H1 (cell line): ENCODE measurements at regions not wholly inside any gene's neighbourhood (a gene's known extent, or its start where the extent isn't known, plus 50 kb on each side); places are given as distances from the start of the nearest gene placed in this dataset.

Experiments
- CTCF ChIA-PET: fragments of 300-600 bp; sonication (Branson Sonifier 250); formaldehyde crosslinking; loops from one replicate; lab custom pipeline; 2021; ENCODE audit not compliant: partially characterized antibody; lab: Charles Lee
- POLR2A ChIA-PET: fragments of 300-600 bp; sonication (Branson Sonifier 250); formaldehyde crosslinking; loops from one replicate; lab custom pipeline; 2021; ENCODE audit warnings: inconsistent platforms; ENCODE audit not compliant: partially characterized antibody; lab: Charles Lee
- DNase-seq, 2 experiments: peaks; one replicate each; pipeline versions ENCODE4 v3.0.0 to v3.0.0-alpha.2; 2010 to 2022; ENCODE audit warnings: low spot score in 2 of 2, low read depth in 1 of 2, mixed read lengths in 1 of 2
- FAIRE-seq: peaks from 2 replicates; lab custom pipeline; 2011; peaks lifted over from hg19 to GRCh38; lab: Jason Lieb, UNC
- H2AFZ ChIP-seq: 2 replicates; pipeline ENCODE4 v1.8.1; 2012; ENCODE audit warnings: low read length, inconsistent platforms
- H2AK5ac ChIP-seq: 2 replicates; pipeline ENCODE4 v1.6.1; 2013; ENCODE audit warnings: low read depth, low read length
- H2BK120ac ChIP-seq: replicated peaks from 2 replicates; pipeline ENCODE3; 2013; ENCODE audit warnings: low read depth, low read length, inconsistent platforms
- H2BK12ac ChIP-seq: 2 replicates; pipeline ENCODE4 v1.6.1; 2013; ENCODE audit warnings: low read depth, low read length
- H2BK15ac ChIP-seq: 2 replicates; pipeline ENCODE4 v1.6.1; 2013; ENCODE audit warnings: low read length
- H2BK20ac ChIP-seq: 2 replicates; pipeline ENCODE4 v1.6.1; 2013; ENCODE audit warnings: low read length
- H2BK5ac ChIP-seq: 2 replicates; pipeline ENCODE4 v1.6.1; 2013; ENCODE audit warnings: low read depth, low read length
- H3K14ac ChIP-seq: 2 replicates; pipeline ENCODE4 v1.6.1; 2013; ENCODE audit warnings: inconsistent platforms; ENCODE audit not compliant: insufficient read length
- H3K18ac ChIP-seq: 2 replicates; pipeline ENCODE4 v1.6.1; 2013; ENCODE audit warnings: low read length; ENCODE audit errors: extremely low read depth
- H3K23ac ChIP-seq: 2 replicates; pipeline ENCODE4 v1.6.1; 2013; ENCODE audit warnings: inconsistent platforms; ENCODE audit not compliant: insufficient read length
- H3K23me2 ChIP-seq: 2 replicates; pipeline ENCODE4 v1.6.1; 2013; ENCODE audit warnings: low read depth, low read length
- H3K27ac ChIP-seq: 2 replicates; pipeline ENCODE4 v1.6.1; 2011; ENCODE audit warnings: low read depth, low read length, inconsistent platforms
- H3K27me3 ChIP-seq, 4 experiments: replicated peaks in 1 of 4; 1 replicate in 1 of 4; 2 replicates in 3 of 4; pipeline versions ENCODE4 v1.6.1 to v1.8.1; 2011 to 2013; ENCODE audit warnings: low read length in 3 of 4, mild to moderate bottlenecking in 3 of 4, inconsistent platforms in 2 of 4, mixed read lengths in 2 of 4, moderate library complexity in 1 of 4; ENCODE audit not compliant: control insufficient read depth in 3 of 4, insufficient read depth in 3 of 4; ENCODE audit errors: extremely low read depth in 1 of 4
- H3K36me3 ChIP-seq, 4 experiments: 2 replicates each; pipeline versions ENCODE4 v1.6.1 to v1.8.1; 2011 to 2013; ENCODE audit warnings: mild to moderate bottlenecking in 4 of 4, low read length in 3 of 4, moderate library complexity in 2 of 4, control low read depth in 1 of 4, inconsistent platforms in 1 of 4; ENCODE audit not compliant: insufficient read depth in 4 of 4, control insufficient read depth in 2 of 4
- H3K4ac ChIP-seq: replicated peaks from 2 replicates; pipeline ENCODE3; 2013; ENCODE audit warnings: low read length, low read depth, mixed read lengths, inconsistent platforms; ENCODE audit not compliant: insufficient read length
- H3K4me1 ChIP-seq, 4 experiments: replicated peaks in 1 of 4; 1 replicate in 1 of 4; 2 replicates in 3 of 4; pipeline versions ENCODE4 v1.6.1 to v1.8.1; 2011 to 2013; ENCODE audit warnings: low read length in 3 of 4, inconsistent platforms in 2 of 4, mixed read lengths in 1 of 4; ENCODE audit not compliant: insufficient read depth in 4 of 4, control insufficient read depth in 3 of 4
- H3K4me2 ChIP-seq, 2 experiments: 2 replicates each; pipeline versions ENCODE4 v1.6.1 to v1.8.1; 2011 to 2013; ENCODE audit warnings: low read depth in 2 of 2, low read length in 2 of 2, control low read depth in 1 of 2, inconsistent platforms in 1 of 2, mild to moderate bottlenecking in 1 of 2; ENCODE audit not compliant: insufficient read depth in 1 of 2
- H3K4me3 ChIP-seq, 4 experiments: fragments of 200-600, 300-600 bp in 1 of 4; sonication (generic), shearing (Covaris generic), sonication (Bioruptor Twin) in 1 of 4; 2 replicates each; pipeline versions ENCODE4 v1.5.1 to v1.8.1; 2011 to 2016; ENCODE audit warnings: low read length in 4 of 4, low read depth in 3 of 4, control low read depth in 2 of 4, inconsistent platforms in 2 of 4, mild to moderate bottlenecking in 2 of 4, mixed read lengths in 1 of 4, moderate library complexity in 1 of 4; ENCODE audit not compliant: insufficient read depth in 2 of 4; ENCODE audit errors: extremely low read depth in 1 of 4
- H3K56ac ChIP-seq: replicated peaks from 2 replicates; pipeline ENCODE3; 2013; ENCODE audit warnings: low read depth, mild to moderate bottlenecking, mixed read lengths, low read length, inconsistent platforms; ENCODE audit not compliant: insufficient read length
- H3K79me1 ChIP-seq: 2 replicates; pipeline ENCODE4 v1.6.1; 2013; ENCODE audit warnings: low read depth, low read length, control low read depth
- H3K79me2 ChIP-seq, 2 experiments: 2 replicates each; pipeline versions ENCODE4 v1.6.1 to v1.8.1; 2012 to 2013; ENCODE audit warnings: low read length in 2 of 2, mild to moderate bottlenecking in 2 of 2, inconsistent platforms in 1 of 2; ENCODE audit not compliant: insufficient read depth in 2 of 2, control insufficient read depth in 1 of 2
- H3K9ac ChIP-seq, 4 experiments: replicated peaks in 1 of 4; 1 replicate in 1 of 4; 2 replicates in 3 of 4; pipeline versions ENCODE4 v1.6.1 to v1.8.1; 2011 to 2013; ENCODE audit warnings: low read depth in 3 of 4, low read length in 3 of 4, control low read depth in 2 of 4, mild to moderate bottlenecking in 2 of 4, moderate library complexity in 2 of 4, inconsistent platforms in 1 of 4; ENCODE audit errors: extremely low read depth in 1 of 4
- H3K9me3 ChIP-seq, 2 experiments: 2 replicates each; pipeline versions ENCODE4 v1.6.1 to v1.8.1; 2012 to 2013; ENCODE audit warnings: mild to moderate bottlenecking in 2 of 2, moderate library complexity in 2 of 2, control low read depth in 1 of 2, inconsistent platforms in 1 of 2, low read depth in 1 of 2, low read length in 1 of 2, mixed read lengths in 1 of 2; ENCODE audit not compliant: insufficient read depth in 2 of 2
- H4K20me1 ChIP-seq, 2 experiments: replicated peaks in 1 of 2; 2 replicates each; pipeline versions ENCODE3 to v1.8.1; 2011 to 2013; ENCODE audit warnings: inconsistent platforms in 2 of 2, low read length in 2 of 2, mild to moderate bottlenecking in 1 of 2; ENCODE audit not compliant: insufficient read depth in 2 of 2, control insufficient read depth in 1 of 2
- H4K5ac ChIP-seq: 2 replicates; pipeline ENCODE4 v1.6.1; 2013; ENCODE audit warnings: low read length, low read depth, mixed read lengths, inconsistent platforms; ENCODE audit not compliant: insufficient read length
- H4K8ac ChIP-seq: 2 replicates; pipeline ENCODE4 v1.8.0; 2013; ENCODE audit warnings: mild to moderate bottlenecking, moderate library complexity, low read length, inconsistent platforms; ENCODE audit not compliant: insufficient read depth; ENCODE audit errors: extremely low read depth
- H4K91ac ChIP-seq: replicated peaks from 2 replicates; pipeline ENCODE3; 2013; ENCODE audit warnings: low read length, mixed read lengths, inconsistent platforms; ENCODE audit not compliant: insufficient read length
- BCL11A ChIP-seq, 2 experiments: IDR thresholded peaks; one replicate each; pipeline ENCODE4 v1.6.1; 2011; ENCODE audit warnings: low read depth in 2 of 2, low read length in 2 of 2, mild to moderate bottlenecking in 2 of 2
- RAD21 ChIP-seq, 2 experiments: IDR thresholded peaks in 1 of 2; conservative IDR thresholded peaks in 1 of 2; 2 replicates each; pipeline ENCODE4 v1.6.1; 2011; ENCODE audit warnings: low read depth in 2 of 2, low read length in 2 of 2, improper control_type of control experiment in 1 of 2, inconsistent platforms in 1 of 2, mild to moderate bottlenecking in 1 of 2, moderate library complexity in 1 of 2
- WGBS, 2 experiments: shearing (Covaris generic) in 1 of 2; methylation state at CpG; one replicate each; pipeline versions ENCODE4 v1.1.6 to v1.1.7; 2013 to 2015; ENCODE audit warnings: low lambda C conversion rate in 2 of 2, mixed read lengths in 2 of 2, inconsistent platforms in 1 of 2, low coverage in 1 of 2, missing lambda C conversion rate in 1 of 2; ENCODE audit not compliant: insufficient replicate concordance in 2 of 2, insufficient coverage in 1 of 2, insufficient read length in 1 of 2; ENCODE audit errors: extremely low coverage in 1 of 2, missing lambda C conversion rate in 1 of 2; 5-methylcytosine and 5-hydroxymethylcytosine counted together

DNA sequence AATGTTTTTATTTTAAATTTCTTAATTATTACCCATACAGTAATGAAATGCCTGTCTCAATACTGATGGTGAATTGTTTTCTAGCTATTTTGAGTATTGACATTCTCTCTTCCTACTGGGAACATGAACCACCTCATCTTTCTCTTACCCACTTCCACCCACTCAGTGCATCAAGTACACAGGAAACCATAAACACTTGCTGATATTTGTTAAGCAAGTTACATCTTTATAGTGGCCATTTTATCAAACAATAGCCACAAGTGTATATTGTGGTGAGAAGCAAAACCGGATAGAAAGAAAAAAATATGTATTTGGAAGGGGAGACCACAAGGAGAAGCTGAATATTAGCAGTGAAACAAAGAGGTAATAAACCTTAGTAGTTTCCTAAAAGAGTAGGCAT is 368.1 kb upstream of the HNRNPA3 start:
- no peak for DNase-seq
- no peak overlapping the region for H3K4me3 ChIP-seq
- no peaks in the 10 kb centered on the region for H3K79me1 ChIP-seq
- H3K18ac ChIP-seq: no peak overlapping the region
- H2AK5ac ChIP-seq: no peak overlapping the region
- 87% methylated on average over 1 of the region's 1 CpG; no CpG with 5 or more reads in 1 of the 2 experiments for WGBS, 2 experiments
- H3K4me1 ChIP-seq: no peaks in the 10 kb centered on the region
- no peaks in the 10 kb centered on the region for H3K36me3 ChIP-seq
- no peak overlapping the region for H3K27ac ChIP-seq
- H2BK20ac ChIP-seq: no peak overlapping the region
- H3K27me3 ChIP-seq: no peaks in the 10 kb centered on the region
- H4K5ac ChIP-seq: no peak overlapping the region
- no peak overlapping the region for H3K4ac ChIP-seq
- no peak overlapping the region for H2BK12ac ChIP-seq
- no peak overlapping the region for H2BK120ac ChIP-seq
- H4K91ac ChIP-seq: no peak overlapping the region
- no peak overlapping the region for H4K8ac ChIP-seq
- CTCF ChIA-PET: interaction anchor here (0.6 to 2.2 kb wide), 8 partner anchors 8 to 995 kb away, joined by 3 to 7 read pairs (median 4); no protein-coding TSS in a partner anchor
- H3K14ac ChIP-seq: no peak overlapping the region
- no peak overlapping the region for H3K4me2 ChIP-seq
- no peaks in the 10 kb centered on the region for H3K79me2 ChIP-seq
- no peak overlapping the region for H3K9ac ChIP-seq
- no peak overlapping the region for H3K23ac ChIP-seq
- no peak overlapping the region for H2BK5ac ChIP-seq
- FAIRE-seq: no peak
- H3K56ac ChIP-seq: no peak overlapping the region
- POLR2A ChIA-PET: no interaction called here
- no peaks in the 10 kb centered on the region for H3K23me2 ChIP-seq
- H4K20me1 ChIP-seq: no peaks in the 10 kb centered on the region
- no peaks in the 10 kb centered on the region for H3K9me3 ChIP-seq
- H2AFZ ChIP-seq: no peak overlapping the region
- no peak overlapping the region for H2BK15ac ChIP-seq
- TF ChIP-seq RAD21 (IDR thresholded peaks at IDR 0.05 in 1 of 2, conservative IDR thresholded peaks at IDR 0.05 in 1 of 2; ENCODE audit: low read depth in 2 of 2, low read length in 2 of 2) (no peak), BCL11A (IDR thresholded peaks at IDR 0.05; ENCODE audit: low read depth in 2 of 2, low read length in 2 of 2) (no peak)
